ENCODE measurements at regions not wholly inside any gene's neighbourhood (a gene's known extent, or its start where the extent isn't known, plus 50 kb on each side); places are given as distances from the start of the nearest gene placed in this dataset.

DNA sequence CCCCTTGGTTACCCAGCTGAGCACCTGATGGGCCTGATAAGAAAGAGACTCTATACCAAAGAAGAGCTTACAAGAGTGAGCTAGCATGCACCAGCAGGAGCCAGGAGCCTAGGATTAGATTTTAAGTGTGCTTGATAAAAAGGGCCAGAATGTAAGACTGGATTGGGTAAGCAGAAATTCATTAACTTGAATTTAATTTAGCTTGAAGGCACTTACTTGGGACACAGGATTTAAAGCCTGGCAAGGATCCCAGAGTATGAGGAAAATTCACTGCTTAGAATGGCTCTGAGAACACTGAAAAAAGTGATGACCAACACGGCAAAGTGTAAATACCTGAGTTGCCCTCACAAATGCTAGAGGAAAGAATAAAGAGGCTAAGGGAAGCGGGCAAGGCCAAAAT lies 91.3 kb upstream of the RBBP8 start:
- no peaks in the 10 kb centered on the region for H3K4me1 Mint-ChIP-seq (ENCODE audit: low read depth in 2 of 2)
- H3K36me3 Mint-ChIP-seq, result no peaks in the 10 kb centered on the region
- no peaks in the 10 kb centered on the region for H3K27me3 Mint-ChIP-seq
- no peak overlapping the region for H3K4me3 Mint-ChIP-seq
- no peak overlapping the region for H3K27ac Mint-ChIP-seq
- ATAC-seq, result no peak
- no peaks in the 10 kb centered on the region for H3K9me3 Mint-ChIP-seq
- DNase-seq (ENCODE audit: low spot score), result no peak

DNA sequence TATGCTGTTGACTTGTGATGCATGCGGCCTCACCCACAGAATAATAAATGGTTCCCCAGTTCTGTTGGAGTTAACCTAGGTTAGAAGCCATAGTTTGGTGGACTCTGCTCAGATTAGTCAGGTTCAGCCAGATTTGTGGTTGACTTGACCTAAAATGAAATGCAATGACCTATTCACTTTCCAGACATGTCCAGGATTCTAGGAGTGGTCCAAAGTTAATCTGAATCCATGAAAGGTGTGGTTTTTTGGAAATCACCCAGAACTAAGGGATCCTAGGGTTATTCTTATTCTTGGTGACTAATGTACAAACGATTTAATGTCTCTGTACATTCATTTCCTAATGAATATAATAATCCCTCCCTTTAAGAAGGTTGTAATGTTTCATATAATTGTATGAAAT lies 88.9 kb upstream of the RBBP8 start:
- no peaks in the 10 kb centered on the region for H3K4me1 Mint-ChIP-seq (ENCODE audit: low read depth in 2 of 2)
- H3K27ac Mint-ChIP-seq, result no peak overlapping the region
- H3K27me3 Mint-ChIP-seq, result peaks cover 0 to 5% of the 10 kb centered on the region in 2 donors
- no peaks in the 10 kb centered on the region for H3K9me3 Mint-ChIP-seq
- H3K4me3 Mint-ChIP-seq, result no peak overlapping the region
- H3K36me3 Mint-ChIP-seq, result no peaks in the 10 kb centered on the region
- DNase-seq (ENCODE audit: low spot score) (no peak), ATAC-seq (no peak)

DNA sequence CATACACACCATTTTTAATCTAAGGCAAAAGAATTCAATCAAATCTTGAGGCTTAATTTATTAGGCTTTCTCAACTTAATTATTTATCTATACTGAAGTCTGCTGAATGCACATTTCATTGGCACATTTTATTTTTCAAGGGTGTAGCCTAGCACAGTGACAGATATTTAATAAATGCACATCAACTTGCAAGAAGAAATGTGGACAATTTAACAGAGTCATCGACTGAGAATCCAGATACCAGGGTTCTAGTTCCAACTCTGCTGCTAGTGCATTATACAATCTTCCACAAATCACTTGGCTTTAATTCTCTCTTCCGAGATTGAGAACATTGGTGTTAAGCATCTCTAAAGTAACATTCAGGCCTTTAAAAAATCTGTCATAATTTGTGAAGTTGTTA lies 88.5 kb upstream of the RBBP8 start:
- Mint-ChIP-seq H3K27me3 (peaks cover 0 to 5% of the 10 kb centered on the region in 2 donors), H3K27ac (no peak overlapping the region), H3K4me3 (no peak overlapping the region), H3K9me3 (no peaks in the 10 kb centered on the region), H3K4me1 (ENCODE audit: low read depth in 2 of 2) (no peaks in the 10 kb centered on the region), H3K36me3 (no peaks in the 10 kb centered on the region)
- DNase-seq (ENCODE audit: low spot score), result no peak
- ATAC-seq, result no peak

DNA sequence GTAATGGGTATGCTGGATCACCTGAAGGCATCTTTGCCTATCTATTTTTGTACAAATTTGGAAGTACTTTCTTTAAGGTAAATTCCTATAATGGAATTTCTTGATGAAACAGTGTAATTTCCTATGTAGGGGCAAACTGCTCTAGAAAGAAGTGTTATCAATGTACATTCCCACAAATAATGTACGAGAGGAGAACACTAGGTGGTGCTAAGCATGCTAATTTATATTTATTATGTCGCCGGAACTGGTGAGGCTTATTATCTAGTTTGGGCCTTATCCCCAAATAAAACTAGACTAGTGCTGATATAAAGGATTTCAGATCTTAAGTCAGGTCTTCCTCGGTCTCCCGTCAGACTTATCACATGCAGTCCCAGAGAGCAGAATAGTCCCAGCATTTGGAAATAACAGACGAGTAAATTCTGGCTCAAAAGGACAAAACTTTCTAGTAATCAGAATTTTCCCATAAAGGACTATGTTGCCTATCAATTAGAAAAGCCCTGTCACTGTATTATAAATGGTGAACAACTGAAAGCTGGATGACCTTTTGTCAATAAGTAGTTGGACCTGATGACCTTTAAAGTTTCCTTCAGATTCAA lies 86.9 kb upstream of the RBBP8 start:
- Mint-ChIP-seq H3K27ac (no peak overlapping the region), H3K4me3 (no peak overlapping the region), H3K27me3 (peaks cover 6 to 9% of the 10 kb centered on the region in 2 donors), H3K36me3 (no peaks in the 10 kb centered on the region), H3K4me1 (ENCODE audit: low read depth in 2 of 2) (no peaks in the 10 kb centered on the region), H3K9me3 (no peaks in the 10 kb centered on the region)
- DNase-seq (ENCODE audit: low spot score) (no peak), ATAC-seq (no peak)

DNA sequence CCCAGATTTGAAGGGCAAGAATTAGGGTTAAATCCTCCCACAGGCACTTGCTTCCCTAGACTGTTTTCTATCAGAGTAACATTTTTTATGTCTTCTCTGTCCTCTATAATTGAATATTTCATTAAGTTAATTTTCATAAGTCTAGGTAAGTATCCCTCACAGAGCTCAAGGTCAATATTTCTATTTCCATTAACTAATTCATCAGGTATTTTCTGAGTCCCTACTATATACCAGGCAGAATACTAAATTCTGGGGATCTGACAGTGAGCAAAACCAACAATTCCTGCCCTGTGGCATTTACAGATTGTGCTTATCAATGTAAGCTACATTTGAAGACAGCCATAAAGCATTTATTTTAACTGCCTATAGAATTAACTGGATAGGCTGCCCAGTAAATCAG lies 86.4 kb upstream of the RBBP8 start:
- H3K4me1 Mint-ChIP-seq (ENCODE audit: low read depth in 2 of 2), result no peaks in the 10 kb centered on the region
- no peak overlapping the region for H3K4me3 Mint-ChIP-seq
- H3K27ac Mint-ChIP-seq, result no peak overlapping the region
- no peaks in the 10 kb centered on the region for H3K36me3 Mint-ChIP-seq
- H3K27me3 Mint-ChIP-seq, result peaks cover 11 to 13% of the 10 kb centered on the region in 2 donors
- ATAC-seq (no peak), DNase-seq (ENCODE audit: low spot score) (no peak)
- H3K9me3 Mint-ChIP-seq, result no peaks in the 10 kb centered on the region

DNA sequence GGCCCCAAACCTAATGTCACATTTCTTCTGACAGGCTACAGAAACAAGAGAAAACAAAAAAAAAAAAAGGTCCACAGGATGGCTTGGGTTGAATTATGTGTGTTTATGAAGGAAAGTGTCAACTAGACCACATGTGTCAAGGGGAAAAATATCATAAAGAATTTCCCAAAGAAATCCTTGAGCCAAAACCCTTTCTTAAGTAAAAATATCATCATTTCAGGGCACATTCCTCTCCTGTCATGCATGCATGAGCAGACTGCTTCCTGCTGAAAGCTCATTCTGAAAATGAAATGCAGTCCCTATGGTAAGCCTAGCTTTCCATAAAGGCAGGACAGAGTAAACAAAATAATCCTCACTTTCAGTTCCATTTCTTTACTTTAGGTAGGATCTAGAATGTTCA lies 85.7 kb upstream of the RBBP8 start:
- Mint-ChIP-seq H3K27me3 (peaks cover 18% of the 10 kb centered on the region in 2 donors), H3K4me3 (no peak overlapping the region), H3K9me3 (no peaks in the 10 kb centered on the region), H3K4me1 (ENCODE audit: low read depth in 2 of 2) (no peaks in the 10 kb centered on the region), H3K27ac (no peak overlapping the region), H3K36me3 (no peaks in the 10 kb centered on the region)
- ATAC-seq, result no peak
- DNase-seq (ENCODE audit: low spot score), result no peak

DNA sequence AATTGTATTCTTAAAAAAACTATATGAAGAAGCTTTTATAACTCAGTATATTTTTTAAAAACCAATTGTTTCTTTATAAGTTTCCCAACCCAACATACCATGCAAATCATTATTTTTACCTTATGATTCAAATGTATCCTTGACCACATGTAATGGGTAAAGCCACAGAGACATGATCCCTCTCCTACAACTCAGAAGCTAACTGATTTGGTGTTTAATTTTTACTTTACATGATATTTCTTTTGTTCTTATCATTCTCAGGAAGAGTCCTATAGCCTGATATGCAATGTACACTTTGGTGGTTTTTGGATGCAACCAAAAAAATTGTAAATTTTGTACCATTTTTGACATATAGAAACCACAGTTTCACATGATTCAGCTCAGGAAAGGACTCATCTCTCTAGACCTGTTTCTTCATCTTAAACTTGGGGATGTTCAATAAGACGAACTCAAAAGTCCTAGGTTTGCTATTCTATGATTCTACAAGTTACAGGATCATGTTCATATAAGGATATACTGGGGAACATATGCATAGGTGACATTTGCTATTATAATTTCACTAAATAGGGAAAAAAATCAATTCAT lies 85.2 kb upstream of the RBBP8 start:
- Mint-ChIP-seq H3K4me1 (ENCODE audit: low read depth in 2 of 2) (no peaks in the 10 kb centered on the region), H3K9me3 (no peaks in the 10 kb centered on the region), H3K27me3 (peaks cover 23 to 24% of the 10 kb centered on the region in 2 donors), H3K4me3 (no peak overlapping the region), H3K27ac (no peak overlapping the region), H3K36me3 (no peaks in the 10 kb centered on the region)
- ATAC-seq (peak in 1 of 2 donors; percentile 13), DNase-seq (ENCODE audit: low spot score) (no peak)

DNA sequence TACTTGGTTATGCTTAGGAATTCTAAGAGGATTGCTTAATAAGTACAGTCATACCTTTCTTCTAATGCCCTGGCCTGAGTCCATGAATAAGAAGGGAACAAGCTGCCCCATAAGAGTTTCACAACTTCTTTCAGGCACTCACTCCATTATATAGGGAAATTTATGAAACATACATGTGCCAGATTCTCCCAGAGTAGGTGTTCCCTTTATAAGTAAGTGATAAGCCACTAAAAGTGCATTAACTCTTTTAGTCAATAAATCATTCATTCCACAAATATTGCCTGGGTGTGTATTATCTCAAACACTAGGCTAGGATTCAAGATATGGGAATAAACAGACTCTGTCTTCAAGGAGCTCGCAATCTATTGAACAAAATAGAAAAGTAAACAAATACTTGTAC lies 84.5 kb upstream of the RBBP8 start:
- Mint-ChIP-seq H3K4me3 (no peak overlapping the region), H3K36me3 (no peaks in the 10 kb centered on the region), H3K9me3 (no peaks in the 10 kb centered on the region), H3K27ac (no peak overlapping the region), H3K27me3 (peaks cover 26 to 30% of the 10 kb centered on the region in 2 donors), H3K4me1 (ENCODE audit: low read depth in 2 of 2) (no peaks in the 10 kb centered on the region)
- DNase-seq (ENCODE audit: low spot score) (no peak), ATAC-seq (no peak)

DNA sequence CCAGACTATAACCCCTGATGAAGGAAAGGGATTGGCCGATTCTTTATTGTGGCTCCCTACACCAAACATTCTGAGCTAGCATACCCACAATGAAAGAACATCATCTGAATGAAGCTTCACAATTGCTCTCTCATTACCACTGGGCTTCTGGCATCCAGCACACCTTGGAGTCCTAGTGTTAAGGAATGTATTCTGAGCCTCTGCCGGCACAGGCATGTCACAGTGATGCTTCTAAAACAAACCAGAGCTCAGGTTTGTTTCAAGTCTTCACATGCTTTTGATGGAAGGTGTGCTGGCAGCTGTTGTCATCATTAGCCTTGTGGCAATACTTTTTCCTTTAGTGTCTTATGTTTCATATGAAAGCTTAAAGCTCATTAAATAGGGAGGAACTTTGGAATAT lies 76.3 kb upstream of the RBBP8 start:
- H3K27me3 Mint-ChIP-seq, result peaks cover 36 to 78% of the 10 kb centered on the region in 2 donors
- ATAC-seq (no peak), DNase-seq (ENCODE audit: low spot score) (no peak)
- H3K4me1 Mint-ChIP-seq (ENCODE audit: low read depth in 2 of 2), result no peaks in the 10 kb centered on the region
- no peaks in the 10 kb centered on the region for H3K9me3 Mint-ChIP-seq
- H3K4me3 Mint-ChIP-seq, result no peak overlapping the region
- H3K27ac Mint-ChIP-seq, result no peak overlapping the region
- H3K36me3 Mint-ChIP-seq, result no peaks in the 10 kb centered on the region

DNA sequence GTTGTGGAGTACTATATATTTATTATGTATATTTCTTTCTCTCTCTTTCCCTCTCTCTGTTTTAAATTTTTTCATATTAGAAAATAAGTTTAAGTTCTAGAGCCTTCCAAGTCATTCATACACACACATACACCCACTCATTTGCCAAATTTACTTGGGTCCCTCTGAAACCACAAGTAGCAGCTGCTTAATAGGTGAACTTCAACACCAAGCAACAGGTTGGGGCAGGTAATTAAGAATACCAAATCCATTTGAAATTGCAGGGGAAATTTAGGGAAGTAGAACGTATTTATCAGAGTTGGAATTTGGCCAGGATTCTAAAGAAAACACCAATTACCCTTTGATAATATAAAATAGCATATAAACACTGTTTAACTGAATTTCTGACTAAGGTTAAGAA lies 75.0 kb upstream of the RBBP8 start:
- H3K36me3 Mint-ChIP-seq, result no peaks in the 10 kb centered on the region
- H3K4me3 Mint-ChIP-seq, result no peak overlapping the region
- DNase-seq (ENCODE audit: low spot score) (no peak), ATAC-seq (no peak)
- H3K27ac Mint-ChIP-seq, result no peak overlapping the region
- no peaks in the 10 kb centered on the region for H3K4me1 Mint-ChIP-seq (ENCODE audit: low read depth in 2 of 2)
- H3K27me3 Mint-ChIP-seq, result peaks cover 30 to 74% of the 10 kb centered on the region in 2 donors
- no peaks in the 10 kb centered on the region for H3K9me3 Mint-ChIP-seq

DNA sequence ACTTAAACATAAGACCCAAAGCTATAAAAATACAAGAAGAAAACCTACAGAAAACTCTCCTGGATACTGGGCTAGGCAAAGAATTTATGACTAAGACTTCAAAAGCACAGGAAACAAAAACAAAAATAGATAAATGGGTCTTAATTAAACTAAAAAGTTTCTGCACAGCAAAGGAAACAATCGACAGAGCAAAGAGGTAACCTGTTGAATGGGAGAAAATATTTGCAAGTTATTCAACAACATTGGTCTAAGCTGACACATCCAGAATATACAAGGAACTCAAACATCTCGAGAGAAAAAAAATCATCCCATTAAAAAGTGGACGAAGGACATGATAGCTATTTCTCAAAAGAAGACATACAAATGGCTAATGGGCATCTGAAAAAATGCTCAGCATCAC lies 72.3 kb upstream of the RBBP8 start:
- peaks cover 41 to 81% of the 10 kb centered on the region in 2 donors for H3K27me3 Mint-ChIP-seq
- H3K4me1 Mint-ChIP-seq (ENCODE audit: low read depth in 2 of 2), result no peaks in the 10 kb centered on the region
- ATAC-seq, result no peak
- DNase-seq (ENCODE audit: low spot score), result no peak
- H3K36me3 Mint-ChIP-seq, result no peaks in the 10 kb centered on the region
- no peak overlapping the region for H3K27ac Mint-ChIP-seq
- H3K9me3 Mint-ChIP-seq, result no peaks in the 10 kb centered on the region
- no peak overlapping the region for H3K4me3 Mint-ChIP-seq

DNA sequence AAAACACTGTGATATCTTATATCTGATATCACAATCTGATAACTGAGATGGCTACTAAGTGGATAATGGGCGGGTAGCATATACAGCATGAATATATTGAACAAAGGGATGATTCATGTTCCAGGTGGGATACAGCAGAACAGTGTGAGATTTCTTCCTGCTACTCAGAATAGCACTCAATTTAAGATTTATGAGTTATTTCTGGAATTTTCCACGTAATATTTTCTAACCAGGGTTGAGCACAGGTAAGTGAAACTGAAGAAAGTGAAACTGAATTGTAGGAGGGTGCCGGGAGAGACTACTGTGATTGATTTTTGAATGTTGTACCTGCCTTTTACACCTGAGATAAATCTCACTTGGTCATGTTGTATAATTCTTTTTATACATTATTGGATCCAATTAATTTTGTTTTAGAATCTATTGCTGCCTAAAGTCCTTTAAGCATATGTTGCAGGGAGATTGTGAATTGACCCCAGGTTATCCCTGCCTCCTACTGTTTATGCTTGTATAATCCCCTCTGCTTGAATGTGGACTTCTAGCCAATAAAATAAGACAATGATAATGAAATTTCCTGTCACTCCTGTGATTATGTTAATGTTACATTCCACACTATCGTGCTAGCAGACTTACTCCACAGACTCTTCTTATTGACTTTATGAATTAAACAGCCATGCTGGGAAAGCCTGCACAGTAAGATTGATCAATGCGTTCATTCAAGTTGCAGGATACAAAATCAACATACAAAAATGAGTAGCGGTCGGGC lies 67.6 kb upstream of the RBBP8 start:
- DNase-seq (ENCODE audit: low spot score) (no peak), ATAC-seq (no peak)
- peaks cover 37 to 70% of the 10 kb centered on the region in 2 donors for H3K27me3 Mint-ChIP-seq
- no peaks in the 10 kb centered on the region for H3K36me3 Mint-ChIP-seq
- H3K9me3 Mint-ChIP-seq, result no peaks in the 10 kb centered on the region
- no peak overlapping the region for H3K27ac Mint-ChIP-seq
- H3K4me3 Mint-ChIP-seq, result no peak overlapping the region
- no peaks in the 10 kb centered on the region for H3K4me1 Mint-ChIP-seq (ENCODE audit: low read depth in 2 of 2)

DNA sequence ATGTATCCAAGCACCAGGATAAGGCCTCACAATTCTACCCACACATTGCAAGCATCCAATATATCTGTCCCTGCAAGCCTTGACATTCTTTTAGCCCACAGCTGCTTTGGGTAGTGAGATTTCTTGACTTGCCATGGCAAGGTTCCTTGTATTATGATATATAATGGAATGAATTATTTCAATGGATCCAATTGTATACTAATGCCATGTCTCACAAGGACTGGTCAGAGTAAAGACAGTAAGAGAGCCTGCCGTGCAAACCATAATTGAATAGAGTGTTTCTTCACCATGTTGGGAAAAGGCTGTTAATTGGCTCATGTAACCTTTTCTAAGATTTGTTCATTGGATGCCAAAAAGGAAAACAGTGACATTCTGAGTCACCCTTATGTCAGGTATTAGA lies 64.3 kb upstream of the RBBP8 start:
- Mint-ChIP-seq H3K4me3 (no peak overlapping the region), H3K27ac (no peak overlapping the region), H3K9me3 (no peaks in the 10 kb centered on the region), H3K4me1 (ENCODE audit: low read depth in 2 of 2) (peaks cover 9 to 11% of the 10 kb centered on the region in 2 donors), H3K27me3 (peaks cover 21 to 41% of the 10 kb centered on the region in 2 donors), H3K36me3 (no peaks in the 10 kb centered on the region)
- ATAC-seq (no peak), DNase-seq (ENCODE audit: low spot score) (no peak)

DNA sequence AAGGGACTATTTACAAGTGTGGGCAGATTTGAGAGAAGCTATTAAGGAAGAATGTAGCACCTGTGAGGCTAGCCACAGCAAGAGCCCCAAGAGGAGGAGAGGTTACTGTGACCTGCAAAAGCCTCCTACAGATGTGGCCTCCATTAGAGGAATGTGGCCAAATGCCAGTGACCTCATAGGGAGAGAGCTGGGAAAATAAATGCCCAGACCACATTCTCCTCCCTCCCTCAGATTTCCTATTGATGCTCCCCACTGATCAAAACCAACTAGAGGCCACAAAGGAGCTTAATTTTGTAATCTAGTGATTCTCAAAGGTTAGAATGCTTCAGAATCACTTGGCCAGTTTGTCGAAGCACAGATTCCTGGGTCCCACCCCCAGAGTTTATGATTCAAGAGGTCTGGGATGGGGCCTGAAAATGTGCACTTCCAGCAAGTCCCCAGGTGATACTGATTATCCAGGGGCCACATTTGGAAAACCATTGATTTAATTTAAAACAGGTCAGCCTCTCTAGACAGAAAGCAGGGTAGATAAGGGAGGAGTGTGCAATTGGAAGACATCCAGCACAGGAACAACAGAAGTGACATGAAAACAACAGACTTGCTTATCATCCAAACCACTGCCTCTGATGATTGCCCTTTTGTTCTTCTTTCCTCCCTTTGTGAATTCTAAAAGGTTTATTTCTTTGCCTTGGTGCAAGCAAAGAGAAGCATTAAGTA lies 61.2 kb upstream of the RBBP8 start:
- peaks cover 5 to 20% of the 10 kb centered on the region in 2 donors for H3K27me3 Mint-ChIP-seq
- H3K4me3 Mint-ChIP-seq, result no peak overlapping the region
- no peak for ATAC-seq
- no peak for DNase-seq (ENCODE audit: low spot score)
- no peaks in the 10 kb centered on the region for H3K9me3 Mint-ChIP-seq
- H3K4me1 Mint-ChIP-seq (ENCODE audit: low read depth in 2 of 2), result peaks cover 9 to 11% of the 10 kb centered on the region in 2 donors
- H3K27ac Mint-ChIP-seq, result peak overlapping the region in 1 of 2 donors; percentile 82
- H3K36me3 Mint-ChIP-seq, result no peaks in the 10 kb centered on the region
